ENCODE measurements at regions not wholly inside any gene's neighbourhood (a gene's known extent, or its start where the extent isn't known, plus 50 kb on each side); places are given as distances from the start of the nearest gene placed in this dataset.

DNA sequence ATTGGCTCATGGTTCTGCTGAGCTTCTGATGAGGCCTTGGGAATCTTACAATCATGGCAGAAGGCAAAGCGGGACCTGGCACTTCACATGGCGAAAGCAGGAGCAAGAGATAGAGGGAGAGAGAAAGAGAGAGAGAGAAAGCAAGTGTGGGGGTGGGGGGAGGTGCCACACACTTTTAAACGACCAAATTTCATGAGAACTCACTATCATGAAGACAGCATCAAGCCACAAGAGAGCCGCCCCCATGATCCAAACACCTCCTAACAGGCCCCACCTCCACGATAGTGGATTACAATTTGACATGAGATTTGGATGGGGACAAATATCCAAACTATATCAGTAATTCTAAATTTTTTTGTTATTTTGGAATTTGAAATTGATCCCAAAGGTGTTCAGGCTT, 553.9 kb downstream of the PRR16 start:
- H3K36me3 ChIP-seq: no peaks in the 10 kb centered on the region
- DNase-seq: no peak
- H3K4me1 ChIP-seq: no peaks in the 10 kb centered on the region
- TF ChIP-seq POLR2A (IDR thresholded peaks at IDR 0.05): no peak
- TF ChIP-seq, protein P1, sequence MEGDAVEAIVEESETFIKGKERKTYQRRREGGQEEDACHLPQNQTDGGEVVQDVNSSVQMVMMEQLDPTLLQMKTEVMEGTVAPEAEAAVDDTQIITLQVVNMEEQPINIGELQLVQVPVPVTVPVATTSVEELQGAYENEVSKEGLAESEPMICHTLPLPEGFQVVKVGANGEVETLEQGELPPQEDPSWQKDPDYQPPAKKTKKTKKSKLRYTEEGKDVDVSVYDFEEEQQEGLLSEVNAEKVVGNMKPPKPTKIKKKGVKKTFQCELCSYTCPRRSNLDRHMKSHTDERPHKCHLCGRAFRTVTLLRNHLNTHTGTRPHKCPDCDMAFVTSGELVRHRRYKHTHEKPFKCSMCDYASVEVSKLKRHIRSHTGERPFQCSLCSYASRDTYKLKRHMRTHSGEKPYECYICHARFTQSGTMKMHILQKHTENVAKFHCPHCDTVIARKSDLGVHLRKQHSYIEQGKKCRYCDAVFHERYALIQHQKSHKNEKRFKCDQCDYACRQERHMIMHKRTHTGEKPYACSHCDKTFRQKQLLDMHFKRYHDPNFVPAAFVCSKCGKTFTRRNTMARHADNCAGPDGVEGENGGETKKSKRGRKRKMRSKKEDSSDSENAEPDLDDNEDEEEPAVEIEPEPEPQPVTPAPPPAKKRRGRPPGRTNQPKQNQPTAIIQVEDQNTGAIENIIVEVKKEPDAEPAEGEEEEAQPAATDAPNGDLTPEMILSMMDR (IDR thresholded peaks at IDR 0.05): no peak
- H3K27me3 ChIP-seq: no peaks in the 10 kb centered on the region
- H3K27ac ChIP-seq: no peak overlapping the region
- no peak overlapping the region for H3K4me3 ChIP-seq (replicated peaks in 1 of 3)
- intact Hi-C loops (cut with DNase I): no loop called here
- no peaks in the 10 kb centered on the region for H3K9me3 ChIP-seq
- WGBS, 2 donors: 87% methylated on average over 5 of the region's 5 CpGs

GRCh38 chr5:121019106-121019505, 555.0 kb downstream of the PRR16 start:
- Histone ChIP-seq H3K36me3 (no peaks in the 10 kb centered on the region), H3K4me3 (replicated peaks in 1 of 3) (no peak overlapping the region), H3K9me3 (no peaks in the 10 kb centered on the region), H3K27ac (no peak overlapping the region), H3K4me1 (no peaks in the 10 kb centered on the region), H3K27me3 (no peaks in the 10 kb centered on the region)
- intact Hi-C loops (cut with DNase I): no loop called here
- DNase-seq: no peak
- TF ChIP-seq, protein P1 (IDR thresholded peaks at IDR 0.05): no peak
- TF ChIP-seq POLR2A (IDR thresholded peaks at IDR 0.05): no peak

- no peak overlapping the region for H3K4me3 ChIP-seq (replicated peaks in 1 of 3)
- 70 to 76% methylated on average over 2 of the region's 2 CpGs for WGBS, 2 donors
- H3K27ac ChIP-seq: no peak overlapping the region
- H3K9me3 ChIP-seq: no peaks in the 10 kb centered on the region
- no peaks in the 10 kb centered on the region for H3K36me3 ChIP-seq
- TF ChIP-seq, protein P1 (IDR thresholded peaks at IDR 0.05): no peak
- TF ChIP-seq POLR2A (IDR thresholded peaks at IDR 0.05): no peak
- no peak for DNase-seq
- no peaks in the 10 kb centered on the region for H3K4me1 ChIP-seq
- H3K27me3 ChIP-seq: no peaks in the 10 kb centered on the region
- intact Hi-C loops (cut with DNase I): no loop called here
Measured at GRCh38 chr5:121019734-121020133, 555.6 kb downstream of the PRR16 start.

DNA sequence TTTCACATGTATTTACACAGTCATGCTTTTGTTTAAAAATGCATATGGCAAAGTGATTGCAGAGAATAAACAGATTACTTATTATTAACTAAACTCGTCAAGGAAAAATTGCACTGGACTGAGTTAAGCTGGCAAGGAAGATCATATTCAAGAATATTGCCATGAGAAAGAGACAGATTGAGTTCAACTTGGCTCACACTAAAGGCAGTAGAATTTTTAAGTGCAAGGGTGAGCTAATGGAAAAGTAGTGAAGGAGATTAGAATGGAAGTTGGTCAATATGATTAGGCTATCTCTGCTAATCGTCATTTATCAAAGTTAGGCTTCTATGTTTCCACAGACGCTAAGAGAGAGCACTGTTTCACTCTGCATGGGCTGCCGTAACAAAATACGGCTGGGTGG, 557.6 kb downstream of the PRR16 start:
- intact Hi-C loops (cut with DNase I): no loop called here
- Histone ChIP-seq H3K4me3 (replicated peaks in 1 of 3) (no peak overlapping the region), H3K27ac (no peak overlapping the region), H3K9me3 (no peaks in the 10 kb centered on the region), H3K36me3 (no peaks in the 10 kb centered on the region), H3K4me1 (no peaks in the 10 kb centered on the region), H3K27me3 (no peaks in the 10 kb centered on the region)
- no peak for TF ChIP-seq POLR2A (IDR thresholded peaks at IDR 0.05)
- TF ChIP-seq, protein P1 (IDR thresholded peaks at IDR 0.05): no peak
- no peak for DNase-seq
- WGBS, 2 donors: 85 to 88% methylated on average over 5 of the region's 5 CpGs

GRCh38 chr5:121024416-121025311, 560.6 kb downstream of the PRR16 start:
- no peaks in the 10 kb centered on the region for H3K4me1 ChIP-seq
- no peaks in the 10 kb centered on the region for H3K27me3 ChIP-seq
- no peak overlapping the region for H3K27ac ChIP-seq
- WGBS, 2 donors: 66 to 75% methylated on average over 5 of the region's 5 CpGs
- no peak for TF ChIP-seq POLR2A (IDR thresholded peaks at IDR 0.05)
- TF ChIP-seq, protein P1 (IDR thresholded peaks at IDR 0.05): no peak
- H3K36me3 ChIP-seq: no peaks in the 10 kb centered on the region
- no peaks in the 10 kb centered on the region for H3K9me3 ChIP-seq
- intact Hi-C loops (cut with DNase I): no loop called here
- H3K4me3 ChIP-seq (replicated peaks in 1 of 3): no peak overlapping the region
- no peak for DNase-seq

All from thyroid gland (tissue), 4 donors.